Vagina (tissue), 2 donors: ENCODE measurements at regions not wholly inside any gene's neighbourhood (a gene's known extent, or its start where the extent isn't known, plus 50 kb on each side); places are given as distances from the start of the nearest gene placed in this dataset.
"Not testable (repeated sequence)": the region's sequence is repeated elsewhere in the genome, so short reads cannot be mapped to it uniquely, and the experiment has no call there.

ENCODE experiments used
- DNase-seq, 2 donors: peaks; one replicate each; pipeline ENCODE4 v3.0.0-alpha.2; 2017; ENCODE audit errors: extremely low spot score in 2 of 2
- H3K27ac ChIP-seq: fragments of 200-600 bp; sonication (generic); one replicate; pipeline ENCODE4 v1.5.1; 2019
- H3K27me3 ChIP-seq: fragments of 200-600 bp; sonication (generic); one replicate; pipeline ENCODE4 v1.5.1; 2019
- H3K36me3 ChIP-seq, 2 donors: fragments of 200-600 bp; sonication (generic); one replicate each; pipeline ENCODE4 v1.5.1; 2017 to 2019
- H3K4me1 ChIP-seq: fragments of 200-600 bp; sonication (generic); one replicate; pipeline ENCODE4 v1.5.1; 2019
- H3K4me3 ChIP-seq, 2 donors: fragments of 200-600 bp; sonication (generic); 1 replicate in 1 of 2; 2 replicates in 1 of 2; pipeline ENCODE4 v1.5.1; 2016 to 2019
- H3K9me3 ChIP-seq: fragments of 200-600 bp; sonication (generic); one replicate; pipeline ENCODE4 v1.5.1; 2019
- POLR2A ChIP-seq, 2 donors: fragments of 450-650 bp; IDR thresholded peaks; one replicate each; pipeline ENCODE4 v1.6.1; 2017; ENCODE audit warnings: antibody characterized with exemption in 2 of 2, mild to moderate bottlenecking in 2 of 2, moderate library complexity in 2 of 2
- POLR2AphosphoS5 ChIP-seq, 2 donors: sonication (generic); formaldehyde crosslinking; IDR thresholded peaks; one replicate each; pipeline ENCODE4 v1.9.0; 2017; ENCODE audit warnings: antibody characterized with exemption in 2 of 2, mild to moderate bottlenecking in 2 of 2, low read depth in 1 of 2; ENCODE audit not compliant: insufficient read depth in 1 of 2
- intact Hi-C: fragments of 100-400 bp; cut with DNase I; formaldehyde crosslinking; loops from one replicate; pipeline ENCODE4 v1.15.1; 2023
- TF ChIP-seq, protein P1 (sequence below), 3 experiments: fragments of 450-650 bp in 2 of 3; fragments of 200-600 bp in 1 of 3; sonication (generic) in 1 of 3; IDR thresholded peaks; one replicate each; pipeline ENCODE4 v1.5.1; 2017 to 2019; ENCODE audit warnings: antibody characterized with exemption in 3 of 3, mild to moderate bottlenecking in 2 of 3, moderate library complexity in 2 of 3

DNA sequence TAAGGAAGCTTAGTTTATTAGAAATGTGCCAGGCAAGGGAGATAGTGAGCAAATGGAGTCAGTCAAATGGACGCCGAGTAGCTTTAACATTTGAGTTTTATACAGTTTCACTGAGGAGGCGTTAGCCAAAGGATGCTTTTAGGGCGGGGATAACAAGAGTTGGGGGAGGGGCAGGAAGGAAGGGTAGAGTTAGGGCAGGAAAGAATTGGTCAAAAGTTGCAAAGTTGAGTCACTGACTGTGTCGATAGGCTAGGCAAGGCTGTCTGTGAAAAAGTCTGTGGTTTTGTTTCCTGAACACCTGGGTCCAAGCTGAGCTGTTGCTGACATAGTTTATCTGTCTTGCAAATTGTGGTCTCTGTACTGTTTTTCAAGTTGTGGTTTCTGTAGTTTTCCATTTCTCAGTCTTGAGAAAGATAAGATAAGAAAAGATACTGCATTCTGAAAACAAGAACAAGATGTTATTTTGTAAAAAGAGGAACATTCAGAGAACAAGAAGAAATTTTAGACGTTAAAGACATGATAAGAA is 62.6 kb upstream of the RESF1 start:
- intact Hi-C loops = no loop called here
- TF ChIP-seq POLR2A (IDR thresholded peaks at IDR 0.05) = no peak
- TF ChIP-seq, protein P1, sequence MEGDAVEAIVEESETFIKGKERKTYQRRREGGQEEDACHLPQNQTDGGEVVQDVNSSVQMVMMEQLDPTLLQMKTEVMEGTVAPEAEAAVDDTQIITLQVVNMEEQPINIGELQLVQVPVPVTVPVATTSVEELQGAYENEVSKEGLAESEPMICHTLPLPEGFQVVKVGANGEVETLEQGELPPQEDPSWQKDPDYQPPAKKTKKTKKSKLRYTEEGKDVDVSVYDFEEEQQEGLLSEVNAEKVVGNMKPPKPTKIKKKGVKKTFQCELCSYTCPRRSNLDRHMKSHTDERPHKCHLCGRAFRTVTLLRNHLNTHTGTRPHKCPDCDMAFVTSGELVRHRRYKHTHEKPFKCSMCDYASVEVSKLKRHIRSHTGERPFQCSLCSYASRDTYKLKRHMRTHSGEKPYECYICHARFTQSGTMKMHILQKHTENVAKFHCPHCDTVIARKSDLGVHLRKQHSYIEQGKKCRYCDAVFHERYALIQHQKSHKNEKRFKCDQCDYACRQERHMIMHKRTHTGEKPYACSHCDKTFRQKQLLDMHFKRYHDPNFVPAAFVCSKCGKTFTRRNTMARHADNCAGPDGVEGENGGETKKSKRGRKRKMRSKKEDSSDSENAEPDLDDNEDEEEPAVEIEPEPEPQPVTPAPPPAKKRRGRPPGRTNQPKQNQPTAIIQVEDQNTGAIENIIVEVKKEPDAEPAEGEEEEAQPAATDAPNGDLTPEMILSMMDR (IDR thresholded peaks at IDR 0.05) = no peak
- no peak for TF ChIP-seq POLR2AphosphoS5 (IDR thresholded peaks at IDR 0.05; ENCODE audit: insufficient read depth in 1 of 2, low read depth in 1 of 2)
- Histone ChIP-seq H3K27ac (no peak overlapping the region), H3K9me3 (no peaks in the 10 kb centered on the region), H3K4me1 (peaks cover 11% of the 10 kb centered on the region), H3K36me3 (no peaks in the 10 kb centered on the region), H3K4me3 (no peak overlapping the region), H3K27me3 (no peaks in the 10 kb centered on the region)
- no peak for DNase-seq

DNA sequence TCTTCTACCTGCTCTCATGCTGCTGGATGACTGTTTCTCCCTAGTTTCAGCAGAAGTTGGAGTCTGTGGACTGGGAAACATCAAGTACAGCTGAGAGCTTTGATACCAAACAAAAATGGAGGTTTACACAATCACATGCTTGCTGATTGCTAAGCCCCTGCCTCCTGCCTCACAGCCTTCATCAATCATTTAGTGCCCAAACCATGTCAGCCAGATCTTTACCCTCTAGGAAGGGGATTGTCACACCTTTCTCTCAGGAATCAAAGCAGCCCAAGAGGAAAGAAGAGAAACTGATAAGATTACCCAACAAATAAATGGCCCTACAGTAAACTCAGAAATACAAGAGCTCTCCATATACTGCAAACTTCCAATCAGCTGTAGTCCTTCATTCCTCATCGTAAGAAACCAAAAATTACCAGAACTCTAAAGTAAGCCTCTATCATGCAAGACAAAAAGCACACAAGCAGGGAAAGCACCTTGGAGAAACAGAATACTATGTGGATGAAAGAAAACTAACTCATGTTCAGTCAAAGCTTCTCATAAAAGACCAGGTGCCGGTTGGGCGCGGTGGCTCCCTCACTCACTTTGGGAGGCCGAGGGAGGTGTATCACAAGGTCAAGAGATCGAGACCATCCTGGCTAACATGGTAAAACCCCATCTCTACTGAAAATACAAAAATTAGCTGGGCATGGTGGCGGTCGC is 63.6 kb upstream of the RESF1 start:
- Histone ChIP-seq H3K4me1 (peaks cover 11% of the 10 kb centered on the region), H3K36me3 (no peaks in the 10 kb centered on the region), H3K9me3 (no peaks in the 10 kb centered on the region), H3K27me3 (no peaks in the 10 kb centered on the region), H3K4me3 (no peak overlapping the region), H3K27ac (no peak overlapping the region)
- intact Hi-C loops = no loop called here
- no peak for DNase-seq
- TF ChIP-seq, protein P1 (IDR thresholded peaks at IDR 0.05) = no peak
- TF ChIP-seq POLR2AphosphoS5 (IDR thresholded peaks at IDR 0.05; ENCODE audit: insufficient read depth in 1 of 2, low read depth in 1 of 2) (no peak), POLR2A (IDR thresholded peaks at IDR 0.05) (no peak)

DNA sequence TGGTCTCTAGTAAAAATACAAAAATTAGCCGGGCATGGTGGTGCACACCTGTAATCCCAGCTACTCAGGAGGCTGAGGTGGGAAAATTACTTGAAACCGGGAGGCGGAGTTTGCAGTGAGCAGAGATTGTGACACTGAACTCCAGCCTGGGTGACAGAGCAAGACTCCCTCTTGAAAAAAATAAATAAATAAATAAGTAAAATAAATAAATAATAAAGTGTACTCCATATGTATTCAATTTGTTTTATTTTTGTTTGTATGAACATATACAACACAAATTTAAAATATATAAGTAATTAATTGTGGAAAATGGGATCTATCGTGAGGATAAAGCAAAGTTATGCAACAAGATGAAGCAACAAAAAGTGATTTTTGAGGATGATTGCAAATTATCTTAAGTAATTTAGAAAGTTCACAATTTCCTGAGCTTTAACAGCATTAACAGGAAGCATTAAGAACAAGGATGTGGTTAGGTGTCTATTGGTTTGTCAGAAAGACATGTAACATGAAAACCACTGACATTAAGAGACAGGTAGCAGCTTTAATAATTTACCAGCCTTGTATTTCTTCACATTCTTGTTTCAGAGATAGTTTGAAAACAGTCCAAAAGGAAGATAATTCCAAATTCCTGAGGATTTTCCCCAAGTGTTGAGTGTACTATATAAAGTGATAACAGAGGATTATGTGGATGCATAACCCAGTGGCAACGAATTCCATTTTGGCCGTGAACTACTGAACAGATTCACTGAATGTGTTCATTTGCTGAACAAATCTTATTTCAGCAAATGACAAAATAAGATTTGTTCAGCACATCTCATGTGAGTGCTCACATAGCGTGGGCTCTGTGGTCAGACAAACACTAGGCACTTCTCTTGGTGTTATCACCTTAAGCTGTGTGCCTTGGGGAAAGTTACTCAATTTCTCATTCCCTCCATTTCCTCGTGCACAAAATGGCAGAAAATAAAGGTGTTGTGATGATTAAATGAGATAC is 68.6 kb upstream of the RESF1 start:
- TF ChIP-seq POLR2A (IDR thresholded peaks at IDR 0.05) = no peak
- TF ChIP-seq, protein P1 (IDR thresholded peaks at IDR 0.05) = no peak
- no peak for TF ChIP-seq POLR2AphosphoS5 (IDR thresholded peaks at IDR 0.05; ENCODE audit: insufficient read depth in 1 of 2, low read depth in 1 of 2)
- no peak overlapping the region for H3K27ac ChIP-seq
- peaks cover 6% of the 10 kb centered on the region for H3K4me1 ChIP-seq
- no peaks in the 10 kb centered on the region for H3K36me3 ChIP-seq
- no peak overlapping the region for H3K4me3 ChIP-seq
- H3K9me3 ChIP-seq = no peaks in the 10 kb centered on the region
- no peaks in the 10 kb centered on the region for H3K27me3 ChIP-seq
- DNase-seq = no peak
- intact Hi-C loops = no loop called here

DNA sequence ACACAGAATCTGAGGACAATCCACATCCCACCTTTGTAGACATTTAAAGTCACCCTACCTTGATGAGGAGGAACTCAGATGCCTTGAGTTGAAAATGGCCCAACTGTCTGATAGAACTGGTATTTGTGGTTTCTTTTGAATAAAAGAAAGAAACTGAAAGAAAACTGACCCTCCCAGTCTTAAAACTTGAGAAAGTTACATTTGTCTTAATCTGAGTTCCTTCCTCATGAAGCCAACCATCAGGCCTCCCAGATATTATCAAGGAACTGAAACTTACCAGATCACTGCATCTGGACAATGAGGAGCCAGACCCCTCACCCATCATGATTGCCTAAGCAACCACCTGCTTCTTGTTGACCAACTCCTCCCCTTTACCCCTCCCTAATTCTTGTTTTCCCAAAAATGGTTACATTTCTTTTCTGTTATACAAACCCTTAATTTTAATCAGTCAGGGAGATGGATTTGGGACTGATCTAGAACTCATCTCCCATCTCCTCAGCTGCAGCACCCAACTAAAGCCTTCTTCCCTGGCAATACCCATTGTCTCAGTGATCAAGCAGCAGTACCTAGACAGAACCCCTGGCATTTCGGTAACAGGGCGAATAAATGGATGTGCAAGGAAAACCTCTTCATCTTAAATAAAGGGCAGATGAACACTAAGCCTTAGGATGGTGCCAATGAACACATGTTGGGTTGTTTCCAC is 72.0 kb upstream of the RESF1 start:
- intact Hi-C loops = no loop called here
- H3K27me3 ChIP-seq = no peaks in the 10 kb centered on the region
- no peaks in the 10 kb centered on the region for H3K9me3 ChIP-seq
- peaks cover 6% of the 10 kb centered on the region for H3K4me1 ChIP-seq
- DNase-seq = no peak
- H3K36me3 ChIP-seq = no peaks in the 10 kb centered on the region
- no peak overlapping the region for H3K27ac ChIP-seq
- TF ChIP-seq POLR2A (IDR thresholded peaks at IDR 0.05) = no peak
- no peak for TF ChIP-seq POLR2AphosphoS5 (IDR thresholded peaks at IDR 0.05; ENCODE audit: insufficient read depth in 1 of 2, low read depth in 1 of 2)
- TF ChIP-seq, protein P1 (IDR thresholded peaks at IDR 0.05) = no peak
- H3K4me3 ChIP-seq = no peak overlapping the region

DNA sequence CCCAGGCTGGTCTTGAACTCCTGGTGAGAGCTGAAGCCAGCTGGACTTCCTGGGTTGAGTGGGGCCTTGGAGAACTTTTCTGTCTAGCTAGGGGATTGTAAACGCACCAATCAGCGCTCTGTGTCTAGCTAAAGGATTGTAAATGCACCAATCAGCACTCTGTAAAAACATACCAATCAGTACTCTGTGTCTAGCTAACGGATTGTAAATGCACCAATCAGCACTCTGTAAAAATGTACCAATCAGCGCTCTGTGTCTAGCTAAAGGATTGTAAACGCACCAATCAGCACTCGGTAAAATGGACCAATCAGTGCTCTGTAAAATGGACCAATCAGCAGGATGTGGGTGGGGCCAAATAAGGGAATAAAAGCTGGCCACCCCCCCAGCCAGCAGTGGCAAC is 76.5 kb upstream of the RESF1 start:
- H3K4me1 ChIP-seq, H3K4me3 ChIP-seq, H3K9me3 ChIP-seq, H3K27ac ChIP-seq, intact Hi-C loops, H3K36me3 ChIP-seq, DNase-seq, H3K27me3 ChIP-seq: not testable (repeated sequence)
